Amygdala (tissue), 56 donors: ENCODE measurements at regions not wholly inside any gene's neighbourhood (a gene's known extent, or its start where the extent isn't known, plus 50 kb on each side); places are given as distances from the start of the nearest gene placed in this dataset.

ENCODE experiments used
- DNase-seq, 56 donors: peaks; one replicate each; lab custom pipeline; 2025; lab: John Stamatoyannopoulos, UW

DNA sequence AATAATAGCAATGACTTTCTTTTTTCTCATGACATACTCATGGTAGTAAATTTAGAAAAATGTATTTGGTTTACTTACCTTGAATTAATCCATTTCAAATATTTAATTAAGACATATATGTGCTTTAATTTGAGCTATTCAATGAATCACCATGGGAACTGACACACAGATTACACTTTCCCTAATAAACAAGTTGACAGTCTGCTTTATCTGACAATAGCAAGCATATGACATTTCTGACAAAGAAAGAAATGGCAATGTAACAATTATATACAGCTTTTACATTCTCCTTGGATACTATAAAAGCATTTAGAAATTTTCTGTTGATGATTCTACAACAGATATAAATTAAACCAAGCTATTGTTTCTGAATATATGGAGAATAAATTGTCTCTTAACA is 382.5 kb downstream of the CYLC2 start:
- no peak for DNase-seq

GRCh38 chr9:103397868-103398600 is 402.9 kb downstream of the CYLC2 start:
- peak in 9 of 56 donors; percentile 4 to 63 (median 8) for DNase-seq

DNA sequence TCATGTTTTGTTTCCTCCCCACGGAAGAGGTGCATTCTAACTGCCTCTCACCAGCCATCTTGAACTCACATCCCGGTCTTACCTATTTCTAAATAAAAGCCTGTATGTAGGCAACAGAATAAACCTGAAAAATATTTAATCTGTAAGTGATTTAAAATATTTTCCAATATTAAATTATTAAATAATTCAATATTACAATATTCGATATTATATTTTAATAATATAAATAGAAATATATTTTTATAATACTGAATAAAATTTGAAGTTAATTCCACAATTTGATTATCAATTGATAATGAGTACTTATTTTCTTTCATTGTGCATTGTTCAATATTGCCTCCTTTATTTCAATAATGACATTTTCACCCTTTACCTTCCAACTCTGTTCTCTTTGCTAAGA is 404.4 kb downstream of the CYLC2 start:
- no peak for DNase-seq

- no peak for DNase-seq
Observed at GRCh38 chr9:103407260-103407659, 412.1 kb downstream of the CYLC2 start.

- DNase-seq, result no peak
Observed at GRCh38 chr9:103410059-103410458, 414.9 kb downstream of the CYLC2 start.

DNA sequence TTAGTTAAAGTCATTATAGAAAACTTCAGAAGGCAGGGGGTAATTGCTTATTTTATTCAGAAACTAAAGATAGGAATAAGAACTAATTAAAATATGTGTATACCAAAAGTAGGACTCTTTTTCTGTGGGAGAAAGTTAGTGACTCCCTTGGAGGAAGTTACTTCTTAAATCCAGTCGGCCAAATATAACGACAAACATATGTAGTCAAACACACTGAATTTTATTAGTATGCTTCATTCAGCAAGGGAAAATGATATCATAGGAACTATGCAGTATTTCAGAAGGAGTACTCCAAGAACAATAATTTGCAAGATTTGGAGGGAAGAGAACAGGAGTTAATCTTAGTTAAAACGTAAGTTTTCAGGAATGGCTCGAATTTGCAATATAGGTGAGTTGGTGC is 432.6 kb downstream of the CYLC2 start:
- no peak for DNase-seq

GRCh38 chr9:103430469-103430868 is 435.3 kb downstream of the CYLC2 start:
- DNase-seq, result no peak

DNA sequence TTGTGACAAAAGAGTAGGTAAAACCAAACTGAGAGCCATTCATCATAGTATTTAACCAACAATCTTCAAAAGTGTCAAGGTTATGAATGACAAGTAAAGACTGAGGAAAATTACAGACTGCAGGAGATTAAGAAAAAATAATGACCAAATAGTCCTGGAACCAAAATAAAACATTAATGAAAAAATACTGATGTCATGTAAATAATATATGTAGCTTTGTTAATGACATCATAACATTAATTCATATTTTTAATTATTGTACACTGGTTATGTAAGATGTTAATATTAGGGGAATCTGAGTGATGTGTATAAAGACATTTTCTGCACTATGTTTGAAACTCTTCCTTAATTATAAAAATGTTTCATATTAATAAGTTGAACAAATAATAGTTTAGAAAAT is 436.7 kb downstream of the CYLC2 start:
- no peak for DNase-seq

DNA sequence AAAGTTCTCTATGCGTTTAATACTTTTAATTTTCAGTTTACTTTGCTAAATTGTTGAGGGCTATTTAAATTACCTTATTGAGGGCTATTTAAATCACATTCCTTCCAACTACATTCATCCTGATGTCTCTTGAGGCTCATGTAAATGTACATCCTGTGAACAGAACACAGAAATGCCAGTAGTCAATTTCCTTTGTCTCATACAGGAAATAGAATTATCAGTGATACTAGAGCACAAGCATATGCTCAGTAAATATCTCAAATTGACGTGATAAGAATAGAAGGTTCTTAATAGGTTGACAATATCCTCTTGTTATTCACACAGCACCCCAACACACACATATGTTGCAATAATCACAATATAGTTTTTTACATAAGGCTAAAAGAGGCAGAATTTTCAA is 449.0 kb downstream of the CYLC2 start:
- DNase-seq, result no peak

GRCh38 chr9:103458826-103459225 is 463.7 kb downstream of the CYLC2 start:
- no peak for DNase-seq

DNA sequence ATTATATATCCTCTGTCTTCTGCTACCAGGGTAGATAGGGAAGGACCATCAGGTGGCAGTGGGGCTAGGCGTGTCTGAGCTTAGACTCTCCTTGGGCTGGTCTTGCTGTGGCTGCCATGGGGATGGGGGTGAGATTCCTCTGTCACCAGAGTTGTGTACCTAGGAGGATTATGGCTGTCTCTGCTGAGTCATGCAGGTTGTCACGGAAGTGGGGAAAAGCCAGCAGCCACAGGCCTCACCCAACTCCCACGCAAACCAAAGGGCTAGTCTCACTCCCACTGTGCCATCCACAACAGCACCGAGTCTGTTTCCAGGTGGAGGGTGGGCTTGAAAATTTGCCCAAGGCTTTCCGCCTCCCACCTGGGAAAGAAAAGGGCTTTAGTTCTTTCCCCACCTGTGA is 476.1 kb downstream of the CYLC2 start:
- no peak for DNase-seq

DNA sequence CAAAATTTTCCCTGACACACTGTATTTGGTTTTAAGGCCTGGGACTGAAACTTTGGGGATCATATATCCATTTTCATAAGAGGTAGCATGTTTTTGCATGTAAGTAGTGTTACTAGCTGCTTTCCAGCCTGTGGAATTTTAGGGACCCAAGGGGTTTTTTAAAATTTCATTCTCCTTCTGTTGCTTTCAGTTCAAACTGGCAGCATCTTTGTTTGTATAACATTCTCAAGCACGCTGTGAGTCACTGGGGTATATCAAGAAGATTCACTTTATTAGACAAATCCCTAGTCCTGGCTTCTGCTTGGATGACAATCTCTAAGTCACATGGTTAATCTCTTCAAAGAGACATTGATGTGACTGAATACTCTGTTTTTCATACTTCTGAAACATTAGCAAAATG is 479.0 kb downstream of the CYLC2 start:
- no peak for DNase-seq

DNA sequence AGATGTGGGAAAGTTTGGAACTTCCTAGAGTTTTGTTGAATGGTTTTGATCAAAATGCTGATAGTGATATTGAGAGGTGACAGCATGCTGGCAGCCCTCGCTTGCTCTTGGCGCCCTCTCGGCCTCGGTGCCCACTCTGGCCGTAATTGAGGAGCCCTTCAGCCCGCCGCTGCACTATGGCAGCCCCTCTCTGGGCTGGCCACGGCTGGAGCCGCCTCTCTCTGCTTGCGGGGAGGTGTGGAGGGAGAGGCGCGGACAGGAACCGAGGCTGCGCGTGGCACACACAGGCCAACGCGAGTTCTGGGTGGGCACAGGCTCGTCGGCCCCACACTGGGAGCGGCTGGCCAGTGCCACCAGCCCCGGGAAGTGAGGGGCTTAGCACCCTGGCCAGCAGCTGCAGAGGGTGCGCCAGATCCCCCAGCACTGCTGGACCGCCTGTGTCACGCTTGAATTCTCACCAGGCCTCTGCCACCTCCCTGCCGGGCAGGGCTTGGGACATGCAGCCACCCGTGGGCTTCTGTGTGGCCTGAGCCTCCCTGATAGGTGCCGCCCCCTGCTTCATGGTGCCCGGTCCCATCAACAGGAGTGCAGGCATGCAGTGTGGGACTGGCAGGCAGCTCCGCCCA is 488.5 kb downstream of the CYLC2 start:
- DNase-seq, result no peak

DNA sequence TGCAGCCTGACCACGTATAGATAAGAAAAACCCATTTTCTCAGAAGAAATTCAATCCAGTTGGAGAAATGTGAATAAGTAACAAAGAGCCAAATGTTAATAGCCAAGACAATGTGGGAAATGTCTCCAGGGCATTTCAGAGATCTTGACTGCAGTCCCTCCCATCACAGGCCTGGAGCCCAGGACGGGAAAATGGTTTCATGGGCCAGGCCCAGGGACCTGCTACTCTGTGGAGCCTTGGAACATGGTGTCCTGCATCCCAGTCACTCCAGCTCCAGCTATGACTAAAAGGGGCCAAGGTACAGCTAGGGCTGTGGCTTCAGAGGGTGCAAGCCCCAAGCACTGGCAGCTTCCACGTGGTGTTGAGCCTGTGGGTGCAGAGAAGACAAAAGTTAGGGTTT is 490.0 kb downstream of the CYLC2 start:
- DNase-seq, result no peak

GRCh38 chr9:103514767-103515166 is 519.6 kb downstream of the CYLC2 start:
- no peak for DNase-seq

DNA sequence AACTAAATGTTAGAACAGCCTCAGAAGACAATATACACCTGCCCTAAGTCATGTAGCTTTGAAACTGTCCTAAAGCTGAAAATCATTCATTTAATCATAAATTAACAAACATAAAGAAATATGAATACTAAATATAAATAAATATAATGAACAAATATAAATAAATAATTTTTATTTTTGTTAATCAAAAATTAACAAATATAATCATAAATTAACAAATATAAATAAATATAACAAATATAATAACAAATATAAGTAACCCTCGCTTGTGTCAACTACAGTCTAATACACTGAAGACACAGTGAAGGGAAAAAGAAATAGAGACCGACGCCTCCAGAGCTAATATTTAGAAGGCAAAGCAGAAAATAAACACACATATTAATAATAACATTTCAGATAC is 527.3 kb downstream of the CYLC2 start:
- no peak for DNase-seq

GRCh38 chr9:103530934-103531333 is 535.8 kb downstream of the CYLC2 start:
- DNase-seq, result no peak

GRCh38 chr9:103533318-103533717 is 538.2 kb downstream of the CYLC2 start:
- DNase-seq, result no peak

DNA sequence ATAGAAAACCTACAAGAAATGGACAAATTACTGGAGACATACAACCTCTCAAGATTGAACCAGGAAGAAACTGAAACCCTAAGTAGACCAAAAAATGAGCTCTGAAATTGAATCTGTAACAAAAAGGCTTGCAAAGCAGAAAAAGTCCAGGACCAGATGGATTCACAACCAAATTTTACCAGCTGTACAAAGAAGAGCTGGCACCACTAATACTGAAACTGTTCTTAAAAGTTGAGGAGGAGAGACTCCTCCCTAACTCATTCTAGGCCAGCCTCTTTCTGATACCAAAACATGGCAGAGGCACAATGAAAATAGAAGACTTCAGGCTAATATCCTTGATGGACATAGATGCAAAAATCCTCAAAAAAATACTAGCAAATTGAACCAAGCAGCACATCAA is 542.3 kb downstream of the CYLC2 start:
- DNase-seq, result no peak

- DNase-seq, result no peak
Observed at GRCh38 chr9:103545260-103545659, 548.8 kb upstream of the SMC2 start.

DNA sequence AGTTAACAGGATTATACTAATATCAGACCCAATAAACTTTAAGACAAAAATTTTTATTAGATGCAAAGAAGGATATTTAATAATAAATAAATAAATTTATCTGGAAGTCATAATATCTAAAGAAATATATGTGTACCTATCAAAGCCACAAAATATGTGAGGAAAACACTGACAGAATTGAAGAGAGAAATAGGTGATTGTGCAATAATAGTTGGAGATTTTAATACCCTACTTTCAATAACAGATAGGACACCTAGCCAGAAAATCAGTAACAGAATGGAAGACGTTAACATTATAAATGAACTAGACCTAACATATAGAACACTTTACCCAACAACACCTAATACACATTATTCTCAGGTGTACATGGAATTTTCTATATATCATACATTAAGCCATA is 541.4 kb upstream of the SMC2 start:
- no peak for DNase-seq

DNA sequence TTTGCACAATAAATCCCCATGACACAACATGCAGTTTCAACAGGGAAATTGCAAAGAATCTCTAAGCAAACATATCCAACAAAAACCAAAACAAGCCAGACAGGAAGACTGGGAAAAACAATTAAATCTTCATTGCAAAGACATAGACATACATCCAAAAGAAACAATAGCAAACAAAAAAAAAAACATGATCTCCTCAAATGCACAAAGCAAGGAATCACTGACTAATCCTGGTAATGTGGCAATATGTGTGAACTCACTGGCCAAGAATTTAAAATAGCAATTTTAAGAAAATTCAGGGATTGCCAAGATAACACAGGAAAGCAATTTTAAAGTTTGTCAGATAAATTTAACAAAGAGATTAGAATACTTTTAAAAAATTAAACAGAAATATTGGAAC is 520.1 kb upstream of the SMC2 start:
- no peak for DNase-seq

- no peak for DNase-seq
Observed at GRCh38 chr9:103586721-103587120, 507.4 kb upstream of the SMC2 start.
